IPS-11a (cell line): ENCODE measurements at regions not wholly inside any gene's neighbourhood (a gene's known extent, or its start where the extent isn't known, plus 50 kb on each side); places are given as distances from the start of the nearest gene placed in this dataset.

ENCODE experiments used
- H3K4me3 ChIP-seq: one replicate; pipeline ENCODE4 v1.5.1; 2013; ENCODE audit warnings: low read depth, low read length, control low read depth

- H3K4me3 ChIP-seq: no peak overlapping the region
Measured at GRCh38 chr17:70230850-70231640, 61.7 kb downstream of the KCNJ2 start.

GRCh38 chr17:70232466-70232865, 63.1 kb downstream of the KCNJ2 start:
- no peak overlapping the region for H3K4me3 ChIP-seq

- H3K4me3 ChIP-seq: no peak overlapping the region
Measured at GRCh38 chr17:70235252-70235651, 65.9 kb downstream of the KCNJ2 start.

- no peak overlapping the region for H3K4me3 ChIP-seq
Measured at GRCh38 chr17:70238228-70238627, 68.9 kb downstream of the KCNJ2 start.

- no peak overlapping the region for H3K4me3 ChIP-seq
Measured at GRCh38 chr17:70238646-70239045, 69.3 kb downstream of the KCNJ2 start.

- H3K4me3 ChIP-seq: no peak overlapping the region
Measured at GRCh38 chr17:70239391-70239826, 70.1 kb downstream of the KCNJ2 start.

GRCh38 chr17:70241071-70241470, 71.7 kb downstream of the KCNJ2 start:
- H3K4me3 ChIP-seq: no peak overlapping the region

- H3K4me3 ChIP-seq: no peak overlapping the region
Measured at GRCh38 chr17:70242781-70243437, 73.6 kb downstream of the KCNJ2 start.

- no peak overlapping the region for H3K4me3 ChIP-seq
Measured at GRCh38 chr17:70251706-70252105, 82.4 kb downstream of the KCNJ2 start.

- no peak overlapping the region for H3K4me3 ChIP-seq
Measured at GRCh38 chr17:70254735-70255460, 85.6 kb downstream of the KCNJ2 start.

GRCh38 chr17:70256751-70257150, 87.4 kb downstream of the KCNJ2 start:
- no peak overlapping the region for H3K4me3 ChIP-seq

- H3K4me3 ChIP-seq: no peak overlapping the region
Measured at GRCh38 chr17:70258465-70258864, 89.1 kb downstream of the KCNJ2 start.

GRCh38 chr17:70259400-70259799, 90.1 kb downstream of the KCNJ2 start:
- no peak overlapping the region for H3K4me3 ChIP-seq

- no peak overlapping the region for H3K4me3 ChIP-seq
Measured at GRCh38 chr17:70261170-70261569, 91.8 kb downstream of the KCNJ2 start.

- H3K4me3 ChIP-seq: no peak overlapping the region
Measured at GRCh38 chr17:70265471-70265870, 96.1 kb downstream of the KCNJ2 start.

GRCh38 chr17:70266394-70266793, 97.1 kb downstream of the KCNJ2 start:
- no peak overlapping the region for H3K4me3 ChIP-seq

GRCh38 chr17:70268383-70268782, 99.1 kb downstream of the KCNJ2 start:
- H3K4me3 ChIP-seq: no peak overlapping the region

GRCh38 chr17:70270554-70270953, 101.2 kb downstream of the KCNJ2 start:
- no peak overlapping the region for H3K4me3 ChIP-seq

GRCh38 chr17:70271200-70271599, 101.9 kb downstream of the KCNJ2 start:
- no peak overlapping the region for H3K4me3 ChIP-seq

GRCh38 chr17:70271672-70272071, 102.3 kb downstream of the KCNJ2 start:
- H3K4me3 ChIP-seq: no peak overlapping the region

- no peak overlapping the region for H3K4me3 ChIP-seq
Measured at GRCh38 chr17:70274255-70274654, 104.9 kb downstream of the KCNJ2 start.

- H3K4me3 ChIP-seq: no peak overlapping the region
Measured at GRCh38 chr17:70276906-70277305, 107.6 kb downstream of the KCNJ2 start.
